G401 (cell line): ENCODE measurements at regions not wholly inside any gene's neighbourhood (a gene's known extent, or its start where the extent isn't known, plus 50 kb on each side); places are given as distances from the start of the nearest gene placed in this dataset.
"Not testable (repeated sequence)": the region's sequence is repeated elsewhere in the genome, so short reads cannot be mapped to it uniquely, and the experiment has no call there.

Experiments used
- DNase-seq: peaks from one replicate; pipeline ENCODE4 v3.0.0-alpha.2; 2015; ENCODE audit warnings: low spot score
- in situ Hi-C: cut with HindIII; loops from 2 replicates; pipeline ENCODE4 v1.10.0; 2016; ENCODE audit warnings: low sequenced_read_pairs, mixed read lengths

GRCh38 chr3:96294143-96294542 lies 520.3 kb upstream of the EPHA6 start:
- no peak for DNase-seq
- in situ Hi-C loops: no loop called here

GRCh38 chr3:96300743-96301142 lies 513.7 kb upstream of the EPHA6 start:
- in situ Hi-C loops: no loop called here
- no peak for DNase-seq

GRCh38 chr3:96319166-96319565 lies 495.2 kb upstream of the EPHA6 start:
- in situ Hi-C loops: no loop called here
- peak; percentile 15 for DNase-seq

GRCh38 chr3:96324087-96324486 lies 490.3 kb upstream of the EPHA6 start:
- no peak for DNase-seq
- in situ Hi-C loops: no loop called here

- DNase-seq: no peak
- in situ Hi-C loops: no loop called here
These were observed 483.6 kb upstream of the EPHA6 start for GRCh38 chr3:96330795-96331194.

- in situ Hi-C loops: no loop called here
- no peak for DNase-seq
These were observed 483.1 kb upstream of the EPHA6 start for GRCh38 chr3:96331341-96331740.

- DNase-seq: no peak
- in situ Hi-C loops: no loop called here
These were observed 479.6 kb upstream of the EPHA6 start for GRCh38 chr3:96334779-96335178.

GRCh38 chr3:96347289-96347688 lies 467.1 kb upstream of the EPHA6 start:
- no peak for DNase-seq
- in situ Hi-C loops: no loop called here

- DNase-seq, in situ Hi-C loops: not testable (repeated sequence)
These were observed 462.8 kb upstream of the EPHA6 start for GRCh38 chr3:96351598-96351997.

GRCh38 chr3:96354106-96354505 lies 460.3 kb upstream of the EPHA6 start:
- no peak for DNase-seq
- in situ Hi-C loops: no loop called here

- in situ Hi-C loops: no loop called here
- no peak for DNase-seq
These were observed 459.7 kb upstream of the EPHA6 start for GRCh38 chr3:96354742-96355141.

GRCh38 chr3:96361241-96361640 lies 453.2 kb upstream of the EPHA6 start:
- in situ Hi-C loops: no loop called here
- no peak for DNase-seq

GRCh38 chr3:96370637-96371036 lies 443.8 kb upstream of the EPHA6 start:
- no peak for DNase-seq
- in situ Hi-C loops: no loop called here

- in situ Hi-C loops: no loop called here
- no peak for DNase-seq
These were observed 404.2 kb upstream of the EPHA6 start for GRCh38 chr3:96410006-96410730.

GRCh38 chr3:96416549-96417255 lies 397.7 kb upstream of the EPHA6 start:
- DNase-seq: no peak

GRCh38 chr3:96428097-96428496 lies 386.3 kb upstream of the EPHA6 start:
- no peak for DNase-seq
- in situ Hi-C loops: no loop called here

More at GRCh38 chr3:96416549-96417255, 397.7 kb upstream of the EPHA6 start:
- in situ Hi-C loops: no loop called here

GRCh38 chr3:96430079-96430478 lies 384.3 kb upstream of the EPHA6 start:
- in situ Hi-C loops: no loop called here
- no peak for DNase-seq

GRCh38 chr3:96434651-96435050 lies 379.7 kb upstream of the EPHA6 start:
- DNase-seq: no peak
- in situ Hi-C loops: no loop called here

- in situ Hi-C loops: no loop called here
- no peak for DNase-seq
These were observed 365.0 kb upstream of the EPHA6 start for GRCh38 chr3:96449346-96449745.

- DNase-seq: no peak
- in situ Hi-C loops: no loop called here
These were observed 364.6 kb upstream of the EPHA6 start for GRCh38 chr3:96449803-96450202.

- no peak for DNase-seq
- in situ Hi-C loops: no loop called here
These were observed 363.7 kb upstream of the EPHA6 start for GRCh38 chr3:96450699-96451098.
